A549 (cell line): ENCODE measurements at regions not wholly inside any gene's neighbourhood (a gene's known extent, or its start where the extent isn't known, plus 50 kb on each side); places are given as distances from the start of the nearest gene placed in this dataset.

Experiments
- PHF8 ChIP-seq: fragments of 200-600 bp; sonication (generic); IDR thresholded peaks from 2 replicates; pipeline ENCODE4 v1.6.1; 2016; ENCODE audit warnings: low read depth, mild to moderate bottlenecking, antibody characterized with exemption, moderate library complexity, borderline replicate concordance
- POLR2A ChIP-seq: IDR thresholded peaks from 2 replicates; pipeline ENCODE4 v1.6.1; 2012; ENCODE audit warnings: mild to moderate bottlenecking, low read length
- RAD21 ChIP-seq, 2 experiments: fragments of >200 bp in 1 of 2; sonication (Bioruptor Twin) in 1 of 2; formaldehyde crosslinking in 1 of 2; IDR thresholded peaks in 1 of 2; conservative IDR thresholded peaks in 1 of 2; 2 replicates in 1 of 2; 3 replicates in 1 of 2; pipeline ENCODE4 v1.6.1; 2012 to 2018; ENCODE audit warnings: inconsistent platforms in 1 of 2
- RARB ChIP-seq: fragments of 250-450 bp; sonication (Bioruptor Pico); IDR thresholded peaks from 2 replicates; pipeline ENCODE4 v1.8.0; 2021; ENCODE audit warnings: mild to moderate bottlenecking, moderate library complexity
- TF ChIP-seq, protein P1 (sequence below): fragments of >200 bp; sonication (Bioruptor Twin); formaldehyde crosslinking; IDR thresholded peaks from 3 replicates; pipeline ENCODE4 v1.5.1; 2016

DNA sequence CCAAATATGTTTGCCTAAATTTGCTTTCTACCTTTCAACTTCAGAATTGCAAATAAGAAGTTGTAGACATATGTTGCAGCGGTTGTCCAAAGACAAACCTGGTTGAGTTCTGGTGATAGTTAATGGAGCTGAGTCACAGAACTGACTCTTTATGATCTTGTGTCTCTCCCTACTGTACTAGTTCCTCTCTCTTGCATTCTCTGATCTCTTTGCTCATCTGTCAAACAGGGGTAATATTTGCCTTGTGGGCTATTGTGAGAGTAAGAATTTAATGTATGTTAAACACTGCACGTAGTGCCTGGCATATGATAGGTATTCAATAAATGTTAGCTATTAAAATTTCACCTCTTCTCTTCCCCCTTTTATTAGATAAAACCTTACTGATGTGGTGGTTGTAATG is 283.5 kb upstream of the RGS6 start:
- TF ChIP-seq RARB (CRISPR knock-in tag) (no peak), RAD21 (conservative IDR thresholded peaks at IDR 0.05 in 1 of 2, IDR thresholded peaks at IDR 0.05 in 1 of 2) (no peak), PHF8 (no peak), POLR2A (no peak)
- TF ChIP-seq, protein P1, sequence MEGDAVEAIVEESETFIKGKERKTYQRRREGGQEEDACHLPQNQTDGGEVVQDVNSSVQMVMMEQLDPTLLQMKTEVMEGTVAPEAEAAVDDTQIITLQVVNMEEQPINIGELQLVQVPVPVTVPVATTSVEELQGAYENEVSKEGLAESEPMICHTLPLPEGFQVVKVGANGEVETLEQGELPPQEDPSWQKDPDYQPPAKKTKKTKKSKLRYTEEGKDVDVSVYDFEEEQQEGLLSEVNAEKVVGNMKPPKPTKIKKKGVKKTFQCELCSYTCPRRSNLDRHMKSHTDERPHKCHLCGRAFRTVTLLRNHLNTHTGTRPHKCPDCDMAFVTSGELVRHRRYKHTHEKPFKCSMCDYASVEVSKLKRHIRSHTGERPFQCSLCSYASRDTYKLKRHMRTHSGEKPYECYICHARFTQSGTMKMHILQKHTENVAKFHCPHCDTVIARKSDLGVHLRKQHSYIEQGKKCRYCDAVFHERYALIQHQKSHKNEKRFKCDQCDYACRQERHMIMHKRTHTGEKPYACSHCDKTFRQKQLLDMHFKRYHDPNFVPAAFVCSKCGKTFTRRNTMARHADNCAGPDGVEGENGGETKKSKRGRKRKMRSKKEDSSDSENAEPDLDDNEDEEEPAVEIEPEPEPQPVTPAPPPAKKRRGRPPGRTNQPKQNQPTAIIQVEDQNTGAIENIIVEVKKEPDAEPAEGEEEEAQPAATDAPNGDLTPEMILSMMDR, result no peak
